Immature natural killer cell (primary cell): ENCODE measurements at regions not wholly inside any gene's neighbourhood (a gene's known extent, or its start where the extent isn't known, plus 50 kb on each side); places are given as distances from the start of the nearest gene placed in this dataset.

ENCODE experiments used
- DNase-seq, 3 donors: peaks; one replicate each; pipeline ENCODE4 v3.0.0; 2022; ENCODE audit warnings: mixed read lengths in 1 of 3
- H3K27ac Mint-ChIP-seq, 6 donors: one replicate each; pipeline ENCODE4 v1.8.0; 2020; ENCODE audit warnings: mixed read lengths in 6 of 6, mild to moderate bottlenecking in 5 of 6, inconsistent platforms in 4 of 6, moderate library complexity in 3 of 6
- H3K27me3 Mint-ChIP-seq, 3 donors: one replicate each; pipeline ENCODE4 v1.8.0; 2020 to 2021; ENCODE audit warnings: low read depth in 3 of 3, mild to moderate bottlenecking in 3 of 3, mixed read lengths in 3 of 3, moderate library complexity in 3 of 3, inconsistent platforms in 1 of 3
- H3K36me3 Mint-ChIP-seq, 3 donors: one replicate each; pipeline ENCODE4 v1.8.0; 2020; ENCODE audit warnings: mixed read lengths in 3 of 3, inconsistent platforms in 2 of 3, mild to moderate bottlenecking in 2 of 3
- H3K4me1 Mint-ChIP-seq, 2 donors: one replicate each; pipeline ENCODE4 v1.8.0; 2020; ENCODE audit warnings: inconsistent platforms in 2 of 2, mild to moderate bottlenecking in 2 of 2, mixed read lengths in 2 of 2, moderate library complexity in 1 of 2
- H3K4me3 Mint-ChIP-seq, 5 donors: one replicate each; pipeline ENCODE4 v1.8.0; 2020; ENCODE audit warnings: mild to moderate bottlenecking in 5 of 5, mixed read lengths in 5 of 5, inconsistent platforms in 3 of 5, moderate library complexity in 3 of 5
- H3K9me3 Mint-ChIP-seq, 6 donors: one replicate each; pipeline ENCODE4 v1.8.0; 2020; ENCODE audit warnings: mild to moderate bottlenecking in 6 of 6, mixed read lengths in 6 of 6, inconsistent platforms in 4 of 6, moderate library complexity in 3 of 6

DNA sequence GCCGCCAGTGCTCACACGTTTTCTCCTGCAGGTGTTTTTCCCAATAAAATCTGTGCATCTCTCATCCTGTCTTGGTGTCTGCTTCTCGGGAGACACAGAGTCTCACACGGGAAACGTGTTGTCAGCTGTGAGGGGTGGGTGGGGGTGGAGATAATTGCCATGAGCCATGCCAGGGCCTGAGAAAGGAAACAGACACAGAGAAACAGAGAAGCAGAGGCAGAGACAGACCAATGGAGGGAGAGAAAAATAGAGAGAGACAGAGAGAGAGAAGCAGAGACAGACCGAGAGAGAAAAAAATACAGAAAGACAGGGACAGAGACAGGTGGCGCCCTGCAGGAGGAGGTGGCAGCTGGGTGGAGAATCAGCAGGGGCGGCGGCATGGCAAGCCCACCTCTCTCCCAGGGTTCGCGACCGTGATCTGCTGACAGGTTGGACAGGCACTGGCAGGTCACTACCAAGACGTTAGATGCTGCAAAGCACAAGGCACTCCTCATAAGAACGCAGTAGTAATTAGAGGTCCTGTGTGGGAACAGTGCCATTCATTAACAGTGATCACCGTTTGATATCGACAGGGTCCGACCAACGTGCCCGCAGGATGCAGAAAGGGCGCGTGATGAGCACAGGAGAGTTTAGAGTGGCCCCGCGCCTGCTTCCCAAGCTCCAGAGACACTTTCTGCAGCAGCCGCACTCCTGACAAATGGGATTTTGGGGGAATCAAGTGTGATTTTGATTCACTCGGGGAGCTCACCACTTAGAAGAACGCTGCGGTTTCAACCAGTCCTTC lies 70.5 kb upstream of the INSIG1 start:
- Mint-ChIP-seq H3K27me3 (peaks cover 0 to 2% (median 0%) of the 10 kb centered on the region in 3 donors), H3K27ac (no peak overlapping the region), H3K4me1 (no peaks in the 10 kb centered on the region), H3K4me3 (no peak overlapping the region), H3K36me3 (no peaks in the 10 kb centered on the region), H3K9me3 (peaks cover 0 to 1% (median 0%) of the 10 kb centered on the region in 6 donors)
- no peak for DNase-seq

- no peaks in the 10 kb centered on the region for H3K36me3 Mint-ChIP-seq
- no peak for DNase-seq
- H3K27ac Mint-ChIP-seq: no peak overlapping the region
- H3K4me1 Mint-ChIP-seq: no peaks in the 10 kb centered on the region
- H3K4me3 Mint-ChIP-seq: no peak overlapping the region
- H3K9me3 Mint-ChIP-seq: peaks cover 0 to 1% (median 0%) of the 10 kb centered on the region in 6 donors
- H3K27me3 Mint-ChIP-seq: peaks cover 0 to 2% (median 0%) of the 10 kb centered on the region in 3 donors
Observed at GRCh38 chr7:155227788-155228458, 69.8 kb upstream of the INSIG1 start.

DNA sequence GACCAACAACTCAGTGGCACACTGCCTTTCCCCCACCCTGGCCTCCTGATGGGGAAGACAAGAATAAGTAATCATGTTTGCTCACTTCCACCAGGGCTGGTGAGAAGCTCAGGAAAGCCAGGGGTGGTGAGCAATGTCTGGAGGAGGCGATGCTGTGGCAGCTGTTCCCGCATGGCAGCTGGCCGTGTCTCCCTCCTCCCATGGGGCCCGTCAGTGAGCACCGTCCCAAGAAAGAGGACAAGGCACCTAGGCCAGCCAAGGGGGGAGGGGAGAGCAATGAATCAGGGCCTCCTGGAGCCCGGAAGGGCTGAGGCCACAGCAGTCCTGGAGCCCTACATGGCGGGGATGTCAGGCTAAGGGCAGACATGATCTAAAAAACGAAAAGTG lies 69.2 kb upstream of the INSIG1 start:
- Mint-ChIP-seq H3K9me3 (peaks cover 0 to 1% (median 0%) of the 10 kb centered on the region in 6 donors), H3K4me1 (no peaks in the 10 kb centered on the region), H3K27me3 (peaks cover 0 to 2% (median 0%) of the 10 kb centered on the region in 3 donors), H3K27ac (no peak overlapping the region), H3K36me3 (no peaks in the 10 kb centered on the region), H3K4me3 (no peak overlapping the region)
- DNase-seq: no peak

DNA sequence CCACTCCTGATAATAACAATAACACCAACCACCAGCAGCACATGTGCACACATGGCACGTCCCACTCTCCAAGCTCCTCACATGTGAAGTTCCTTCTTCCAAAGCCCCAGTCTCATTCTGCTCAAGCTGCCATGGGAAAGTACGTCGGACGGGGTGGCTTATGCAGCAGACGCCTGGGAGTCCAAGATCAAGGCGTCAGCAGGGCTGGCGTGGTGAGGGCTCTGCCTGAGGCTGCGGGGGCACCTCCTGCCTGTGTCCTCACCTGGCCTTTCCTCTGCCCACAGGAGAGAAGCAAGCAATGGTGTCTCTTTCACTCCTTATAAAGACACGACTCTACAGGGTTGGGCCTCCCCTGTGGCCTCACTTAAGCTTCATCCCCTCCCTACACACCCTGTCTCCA lies 68.8 kb upstream of the INSIG1 start:
- peaks cover 0 to 1% (median 0%) of the 10 kb centered on the region in 6 donors for H3K9me3 Mint-ChIP-seq
- H3K27ac Mint-ChIP-seq: no peak overlapping the region
- peaks cover 0 to 2% (median 2%) of the 10 kb centered on the region in 3 donors for H3K27me3 Mint-ChIP-seq
- DNase-seq: no peak
- no peak overlapping the region for H3K4me3 Mint-ChIP-seq
- no peaks in the 10 kb centered on the region for H3K36me3 Mint-ChIP-seq
- H3K4me1 Mint-ChIP-seq: no peaks in the 10 kb centered on the region

GRCh38 chr7:155229548-155230168 lies 68.0 kb upstream of the INSIG1 start:
- Mint-ChIP-seq H3K27ac (no peak overlapping the region), H3K4me3 (no peak overlapping the region), H3K27me3 (peaks cover 0 to 2% (median 2%) of the 10 kb centered on the region in 3 donors), H3K9me3 (peaks cover 0 to 1% (median 0%) of the 10 kb centered on the region in 6 donors), H3K4me1 (no peaks in the 10 kb centered on the region), H3K36me3 (no peaks in the 10 kb centered on the region)
- no peak for DNase-seq

- Mint-ChIP-seq H3K4me1 (no peaks in the 10 kb centered on the region), H3K4me3 (no peak overlapping the region), H3K27me3 (peaks cover 0 to 2% (median 2%) of the 10 kb centered on the region in 3 donors), H3K36me3 (no peaks in the 10 kb centered on the region), H3K9me3 (peaks cover 0 to 1% (median 0%) of the 10 kb centered on the region in 6 donors), H3K27ac (no peak overlapping the region)
- no peak for DNase-seq
Observed at GRCh38 chr7:155230169-155230593, 67.5 kb upstream of the INSIG1 start.

DNA sequence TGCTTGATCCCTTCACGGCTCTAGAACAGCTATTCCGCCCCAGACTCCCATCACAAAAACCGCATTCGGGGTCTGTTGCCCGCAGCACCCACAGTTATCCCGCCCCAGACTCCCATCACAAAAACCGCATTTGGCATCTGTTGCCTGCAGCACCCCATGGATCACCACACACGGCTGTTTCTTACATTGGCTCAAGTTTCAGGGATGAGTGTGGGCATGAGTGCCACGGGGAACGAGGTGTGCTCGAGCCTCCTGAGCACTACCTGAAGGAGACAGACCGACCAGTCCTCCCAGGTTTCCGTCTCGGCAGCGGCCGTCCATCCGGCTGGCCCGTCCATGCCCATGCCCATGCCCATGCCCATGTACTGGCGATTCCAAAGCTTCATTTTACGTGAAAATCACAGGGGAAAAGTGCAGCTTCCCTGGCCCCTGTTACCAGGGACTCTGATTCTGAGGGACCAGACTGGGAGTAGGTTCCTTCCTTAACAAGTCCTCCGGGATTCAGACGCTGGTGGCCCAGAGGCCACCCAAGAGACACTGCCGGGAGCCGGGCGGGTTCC lies 66.4 kb upstream of the INSIG1 start:
- Mint-ChIP-seq H3K9me3 (no peaks in the 10 kb centered on the region), H3K4me1 (no peaks in the 10 kb centered on the region), H3K4me3 (no peak overlapping the region), H3K27me3 (peaks cover 0 to 3% (median 2%) of the 10 kb centered on the region in 3 donors), H3K27ac (no peak overlapping the region), H3K36me3 (no peaks in the 10 kb centered on the region)
- no peak for DNase-seq

GRCh38 chr7:155231941-155232340 lies 65.7 kb upstream of the INSIG1 start:
- Mint-ChIP-seq H3K36me3 (no peaks in the 10 kb centered on the region), H3K27ac (no peak overlapping the region), H3K4me1 (no peaks in the 10 kb centered on the region), H3K9me3 (no peaks in the 10 kb centered on the region), H3K27me3 (peaks cover 0 to 3% (median 2%) of the 10 kb centered on the region in 3 donors), H3K4me3 (no peak overlapping the region)
- no peak for DNase-seq

- no peak overlapping the region for H3K4me3 Mint-ChIP-seq
- no peaks in the 10 kb centered on the region for H3K4me1 Mint-ChIP-seq
- H3K27ac Mint-ChIP-seq: no peak overlapping the region
- H3K27me3 Mint-ChIP-seq: peaks cover 0 to 3% (median 2%) of the 10 kb centered on the region in 3 donors
- H3K36me3 Mint-ChIP-seq: no peaks in the 10 kb centered on the region
- no peak for DNase-seq
- H3K9me3 Mint-ChIP-seq: no peaks in the 10 kb centered on the region
Observed at GRCh38 chr7:155232911-155233310, 64.8 kb upstream of the INSIG1 start.

GRCh38 chr7:155233311-155234157 lies 64.1 kb upstream of the INSIG1 start:
- H3K4me3 Mint-ChIP-seq: no peak overlapping the region
- no peaks in the 10 kb centered on the region for H3K9me3 Mint-ChIP-seq
- H3K4me1 Mint-ChIP-seq: no peaks in the 10 kb centered on the region
- H3K27me3 Mint-ChIP-seq: peaks cover 0 to 3% (median 2%) of the 10 kb centered on the region in 3 donors
- no peak overlapping the region for H3K27ac Mint-ChIP-seq
- no peaks in the 10 kb centered on the region for H3K36me3 Mint-ChIP-seq
- no peak for DNase-seq

- Mint-ChIP-seq H3K4me1 (no peaks in the 10 kb centered on the region), H3K9me3 (no peaks in the 10 kb centered on the region), H3K36me3 (no peaks in the 10 kb centered on the region), H3K27ac (no peak overlapping the region), H3K27me3 (peaks cover 0 to 3% (median 2%) of the 10 kb centered on the region in 3 donors), H3K4me3 (no peak overlapping the region)
- no peak for DNase-seq
Observed at GRCh38 chr7:155234158-155234492, 63.6 kb upstream of the INSIG1 start.

DNA sequence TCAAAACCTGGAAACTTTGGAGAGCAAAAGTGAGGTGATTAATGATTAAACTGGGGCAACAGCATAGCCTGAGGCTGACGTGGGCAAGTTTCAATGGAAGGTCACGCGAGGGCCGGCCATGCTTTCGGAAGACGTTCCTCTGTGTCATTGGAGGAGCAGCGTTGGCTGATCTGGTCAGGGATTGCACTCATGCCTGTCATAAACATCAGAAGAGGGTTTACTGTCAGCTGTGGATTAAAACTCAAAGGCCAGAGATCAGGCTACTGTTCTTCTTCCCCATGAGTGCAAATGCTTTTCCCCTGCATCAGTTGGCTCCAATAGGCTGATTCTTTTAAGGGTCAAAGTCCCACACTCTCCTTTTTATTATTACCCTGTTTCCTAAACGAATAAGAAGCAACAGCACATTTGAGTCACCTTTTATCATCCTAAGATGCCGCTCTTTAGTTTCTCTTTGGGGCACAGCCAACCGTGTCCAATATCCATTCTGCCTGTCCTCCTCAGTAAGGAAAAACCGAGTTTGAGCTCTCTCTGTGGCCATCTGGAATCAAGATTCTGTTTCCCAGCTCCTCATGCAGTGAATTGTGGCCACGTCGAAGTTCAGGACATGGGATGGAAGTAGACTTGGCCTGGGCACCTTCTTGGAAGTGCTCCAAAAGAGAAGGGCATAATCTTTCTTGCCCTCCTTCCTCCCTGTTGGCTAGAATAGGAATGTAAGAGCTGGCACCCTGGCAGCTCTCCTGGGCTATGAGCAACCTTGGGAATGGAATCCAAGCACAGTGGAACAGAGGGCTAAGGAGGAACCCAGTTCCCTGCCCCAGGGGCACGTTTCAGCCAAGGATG lies 62.5 kb upstream of the INSIG1 start:
- DNase-seq: no peak
- Mint-ChIP-seq H3K4me1 (no peaks in the 10 kb centered on the region), H3K27me3 (peaks cover 2 to 5% (median 4%) of the 10 kb centered on the region in 3 donors), H3K4me3 (no peak overlapping the region), H3K27ac (no peak overlapping the region), H3K9me3 (no peaks in the 10 kb centered on the region), H3K36me3 (no peaks in the 10 kb centered on the region)

DNA sequence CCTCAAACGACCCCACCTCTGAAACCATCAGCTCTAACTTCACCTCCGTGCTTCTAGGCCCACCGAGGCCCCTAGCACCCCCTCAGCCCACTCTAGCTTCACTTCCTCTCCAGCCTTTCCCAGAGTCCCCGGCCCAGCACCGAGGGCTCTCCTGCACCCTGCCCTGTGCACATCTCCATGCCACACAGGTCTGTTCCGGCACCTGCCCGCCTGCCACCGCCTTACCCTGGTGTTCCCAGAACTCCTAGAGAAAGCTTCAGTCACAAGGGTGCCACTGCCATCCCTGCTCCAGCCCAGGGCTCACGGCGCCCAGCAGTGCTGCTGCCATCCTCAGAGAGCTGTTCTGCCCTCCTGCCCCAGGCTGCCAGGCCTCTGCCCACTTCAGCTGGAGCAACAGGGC lies 61.3 kb upstream of the INSIG1 start:
- Mint-ChIP-seq H3K9me3 (no peaks in the 10 kb centered on the region), H3K4me3 (no peak overlapping the region), H3K36me3 (no peaks in the 10 kb centered on the region), H3K27ac (no peak overlapping the region), H3K4me1 (no peaks in the 10 kb centered on the region), H3K27me3 (peaks cover 2 to 5% (median 4%) of the 10 kb centered on the region in 3 donors)
- DNase-seq: no peak
